T-helper 22 cell (primary cell): ENCODE measurements at regions not wholly inside any gene's neighbourhood (a gene's known extent, or its start where the extent isn't known, plus 50 kb on each side); places are given as distances from the start of the nearest gene placed in this dataset.
"Not testable (repeated sequence)": the region's sequence is repeated elsewhere in the genome, so short reads cannot be mapped to it uniquely, and the experiment has no call there.

Experiments used
- DNase-seq: peaks from one replicate; pipeline ENCODE4 v3.0.0-alpha.2; 2020; ENCODE audit warnings: low read depth

DNA sequence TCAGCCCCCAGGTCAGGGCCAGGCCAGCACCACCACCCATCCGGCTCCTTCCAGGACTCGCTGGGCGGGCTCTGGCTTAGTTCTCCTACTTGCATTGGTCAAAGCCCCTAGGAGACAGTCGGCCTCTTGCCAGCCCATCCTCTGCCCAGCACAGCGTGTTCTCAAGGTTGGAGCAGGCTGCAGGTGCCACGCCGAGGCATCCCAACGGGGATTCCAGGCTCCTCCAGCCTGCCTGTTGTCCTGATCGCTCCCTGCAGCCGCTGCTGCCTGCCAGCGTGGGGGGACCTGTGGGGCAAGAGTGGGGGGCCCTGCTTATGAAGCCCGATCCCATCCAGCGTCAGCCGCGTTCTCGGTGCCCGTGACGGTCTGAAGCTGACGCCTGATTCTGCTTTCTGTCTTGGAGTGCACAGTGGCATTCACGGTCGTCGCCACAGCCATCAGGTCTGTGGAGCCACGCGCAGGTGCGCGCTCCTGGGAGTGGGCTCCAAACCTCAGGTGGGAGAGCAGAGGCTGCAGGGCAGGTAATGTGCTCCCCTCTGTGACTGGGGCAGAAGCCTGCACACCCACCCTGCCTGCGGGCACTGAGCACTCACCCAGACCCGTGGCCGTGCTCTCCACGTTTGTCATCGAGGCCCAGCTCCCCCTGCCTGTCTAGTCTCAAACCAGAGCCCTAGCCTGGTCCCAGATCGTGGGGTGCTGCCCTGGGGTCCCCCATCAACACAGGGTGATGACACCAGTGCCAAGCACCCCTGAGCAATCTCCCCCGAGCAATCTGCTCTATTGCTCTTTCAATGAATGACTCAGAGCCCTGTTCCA, 991.6 kb downstream of the BRD1 start:
- DNase-seq, result no peak

DNA sequence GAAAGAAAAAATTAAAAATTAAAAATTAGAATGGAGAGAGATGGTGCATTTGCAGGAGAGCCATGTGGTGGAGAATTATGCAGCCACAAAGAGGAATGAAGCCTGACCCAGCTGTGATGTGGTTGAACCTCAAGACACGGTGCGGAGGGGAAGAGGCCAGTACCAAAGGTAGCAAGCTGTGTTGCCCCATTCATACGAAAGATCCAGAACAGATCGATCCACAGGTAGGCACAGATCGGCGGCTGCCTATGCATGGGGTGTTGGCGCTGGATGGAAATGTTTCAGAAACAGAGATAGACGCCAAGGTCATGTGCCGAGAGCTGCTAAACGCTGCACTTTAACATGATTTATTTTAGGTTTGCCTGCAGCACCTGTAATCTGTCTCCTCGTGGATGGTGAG, 992.3 kb downstream of the BRD1 start:
- DNase-seq, result no peak

DNA sequence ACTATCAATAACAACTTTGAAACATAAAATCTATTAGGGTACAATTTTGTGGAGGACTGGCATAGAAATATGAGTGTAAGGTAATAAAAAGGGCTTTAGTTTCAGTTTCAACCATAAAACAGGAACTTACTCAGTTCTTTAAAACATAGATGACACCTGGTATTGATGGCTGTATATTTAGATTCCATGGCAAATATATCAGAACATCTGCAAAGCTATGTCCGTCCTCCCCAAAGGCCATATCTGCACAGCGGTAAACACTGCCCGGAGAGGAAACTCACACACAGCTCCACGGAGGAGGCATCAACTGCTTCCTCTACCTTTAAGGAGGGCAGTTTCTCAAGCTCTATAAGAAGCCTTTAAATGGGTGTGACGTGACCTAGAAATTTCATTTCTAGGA, 993.3 kb downstream of the BRD1 start:
- DNase-seq, result no peak

DNA sequence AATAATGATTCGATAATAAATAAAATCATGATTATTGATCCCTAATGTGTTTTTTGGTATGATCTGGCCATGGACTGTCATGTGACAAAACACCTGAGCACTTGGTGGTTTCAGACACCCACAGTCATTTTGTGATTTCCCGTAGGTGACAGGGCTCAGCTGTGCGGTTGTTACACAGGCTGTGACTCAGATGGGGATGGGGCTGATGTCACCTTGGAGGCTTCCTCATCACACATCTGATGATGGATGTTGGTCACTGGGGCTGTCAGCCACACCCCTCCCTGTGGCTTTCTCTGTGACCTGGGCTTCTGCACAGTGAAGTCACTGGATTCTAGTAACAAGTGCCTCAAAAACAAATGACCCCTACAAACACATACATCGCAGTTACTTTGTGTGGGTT, 995.1 kb downstream of the BRD1 start:
- DNase-seq, result no peak

DNA sequence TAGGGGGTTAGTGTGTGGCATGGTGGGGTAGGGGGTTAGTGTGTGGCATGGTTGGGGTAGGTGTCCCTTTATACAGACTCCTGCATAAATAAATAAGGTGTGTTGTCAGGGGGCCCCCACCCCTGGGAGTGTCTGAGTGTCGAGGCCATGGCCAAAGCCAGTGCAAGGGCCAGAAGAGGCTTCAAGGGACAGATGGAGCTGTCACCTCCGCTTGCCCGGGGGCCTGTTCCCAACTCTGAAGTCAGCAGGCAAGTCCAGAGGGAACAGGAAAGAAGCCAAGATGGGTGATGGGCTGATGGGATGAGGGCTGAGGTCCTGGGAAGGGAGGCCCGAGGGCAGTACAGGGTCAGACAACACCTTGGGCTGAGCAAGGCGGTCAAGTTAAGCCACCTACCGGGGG, 997.8 kb downstream of the BRD1 start:
- DNase-seq, result no peak

DNA sequence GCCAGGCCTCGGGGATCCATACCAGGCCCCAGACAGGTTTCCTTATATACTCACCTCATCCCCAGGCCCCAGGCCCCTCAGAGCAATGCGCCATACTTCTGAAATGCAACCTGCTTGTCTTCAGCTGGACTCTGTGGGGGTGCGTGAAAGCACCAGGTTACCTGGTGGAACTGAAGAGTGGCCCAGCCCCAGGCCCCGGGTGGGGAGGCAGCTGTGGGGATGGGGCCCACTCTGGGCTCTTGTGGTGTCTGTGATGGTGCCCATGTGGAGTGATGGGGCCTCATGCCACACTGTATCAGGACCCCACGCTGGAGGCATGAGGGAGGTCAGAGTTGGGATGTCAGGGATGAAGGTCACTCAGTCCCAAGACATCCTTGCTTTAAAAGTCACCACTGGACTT, 999.0 kb downstream of the BRD1 start:
- DNase-seq, result no peak

DNA sequence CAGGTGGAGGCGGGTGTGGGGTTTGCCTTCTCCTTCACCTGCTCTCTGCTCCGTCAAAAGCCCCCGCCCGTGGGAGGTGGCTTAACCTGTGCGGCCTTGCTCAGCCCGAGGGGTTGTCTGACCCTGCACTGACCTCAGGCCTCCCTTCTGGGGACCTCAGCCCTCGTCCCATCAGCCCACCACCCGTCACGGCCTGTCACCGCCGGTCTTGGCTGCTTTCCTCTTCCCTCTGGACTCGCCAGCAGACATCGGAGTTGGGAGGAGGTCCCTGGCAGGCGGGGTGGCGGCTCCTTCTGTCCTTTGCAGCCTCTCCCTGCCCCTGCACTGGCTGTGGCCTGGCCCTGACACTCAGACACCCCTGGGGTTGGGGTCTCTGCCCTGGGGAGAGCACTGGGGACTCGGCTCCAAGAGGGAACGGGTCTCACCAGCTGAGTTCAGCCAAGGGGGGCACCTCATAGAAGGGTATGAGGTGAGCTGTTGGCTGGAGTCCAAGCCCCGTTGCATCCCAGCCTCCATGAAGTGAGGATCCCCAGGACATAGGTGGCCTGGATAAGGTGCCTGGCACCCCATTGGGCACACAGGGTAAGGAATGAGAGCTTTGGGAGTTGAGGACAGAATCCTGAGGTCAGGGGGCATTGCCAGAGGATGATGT, 999.6 kb downstream of the BRD1 start:
- no peak for DNase-seq

DNA sequence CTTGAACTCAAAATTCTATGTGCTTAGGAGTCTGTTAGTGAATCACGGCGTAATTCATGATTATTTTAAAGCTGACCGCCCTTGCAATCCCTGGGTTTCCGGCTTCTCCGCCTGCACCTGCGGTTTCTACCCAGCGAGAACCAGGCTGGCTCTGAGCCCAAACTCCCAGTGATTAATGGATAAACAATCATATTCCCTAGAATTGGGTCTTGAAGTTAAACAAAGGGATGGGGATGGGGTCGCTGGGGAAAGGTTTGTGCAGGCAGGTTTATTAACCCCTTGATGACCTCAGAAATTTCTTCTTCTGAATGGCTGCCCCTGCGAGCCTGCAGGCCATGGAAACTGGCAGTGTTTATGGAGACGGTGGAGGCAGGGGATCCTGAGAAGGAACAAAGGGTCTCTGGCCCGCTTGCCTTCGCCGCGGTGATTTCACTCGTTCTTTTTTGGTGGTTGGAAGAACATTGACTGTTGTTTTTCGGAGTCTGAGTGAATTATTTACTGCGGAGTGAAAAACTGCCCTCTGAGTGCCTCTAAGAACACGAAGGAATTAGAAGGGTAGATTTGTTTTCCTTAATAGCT, 1000.3 kb downstream of the BRD1 start:
- no peak for DNase-seq

DNA sequence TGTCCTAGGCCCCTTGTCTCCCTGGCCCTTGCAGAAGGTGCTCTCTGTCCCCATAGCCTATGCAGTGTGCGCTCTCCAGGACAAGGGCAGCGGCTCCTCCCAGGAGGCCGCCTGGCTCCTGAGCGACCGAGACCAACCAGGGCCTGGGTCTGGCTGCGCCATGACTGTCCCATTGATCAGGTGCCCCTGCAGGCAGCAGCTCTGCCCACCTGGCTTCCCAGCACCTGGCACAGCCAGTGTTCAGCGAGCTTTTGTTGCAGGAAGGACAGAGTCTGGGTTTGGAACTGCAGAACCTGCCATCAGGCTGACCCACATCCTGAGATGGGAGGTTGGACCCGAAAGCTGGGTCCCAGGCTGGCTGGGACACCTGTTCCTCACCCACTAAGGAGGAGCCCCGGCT, 1001.1 kb downstream of the BRD1 start:
- DNase-seq, result no peak

DNA sequence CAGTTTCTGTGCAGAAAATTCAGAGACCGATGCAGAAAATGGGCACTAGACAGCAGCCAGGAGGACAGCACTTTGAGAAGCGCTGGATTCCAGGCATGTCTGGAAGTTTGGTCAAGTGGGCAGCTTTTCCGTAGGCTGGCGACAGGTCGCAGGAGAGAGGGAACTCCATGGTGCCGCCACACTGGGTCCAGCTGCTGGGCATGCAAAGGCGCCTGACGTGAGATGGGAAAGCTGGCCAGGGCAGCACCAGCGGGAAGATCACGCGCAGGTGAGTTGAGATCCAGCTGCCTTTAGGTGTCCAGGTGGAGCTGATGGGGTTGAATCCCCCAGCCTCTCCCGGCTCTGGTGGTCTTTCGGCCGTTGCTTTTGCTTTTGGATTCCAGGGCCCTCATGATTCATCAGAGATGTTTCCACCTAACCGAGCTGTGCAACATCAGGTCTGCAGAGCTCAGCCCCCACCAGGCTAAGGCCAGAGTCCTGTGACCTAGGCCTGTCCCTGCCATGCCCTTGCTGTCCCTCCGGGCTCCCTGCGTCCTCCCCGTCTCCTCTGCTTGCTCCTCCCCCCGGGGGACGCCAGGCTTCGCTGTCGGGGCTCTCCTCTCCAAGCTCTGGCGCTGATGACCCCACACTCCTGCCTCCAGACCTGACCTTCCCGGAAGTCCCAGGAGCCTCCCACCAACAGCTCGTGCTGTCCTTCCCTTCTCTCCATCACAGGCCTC, 1001.7 kb downstream of the BRD1 start:
- DNase-seq, result no peak

DNA sequence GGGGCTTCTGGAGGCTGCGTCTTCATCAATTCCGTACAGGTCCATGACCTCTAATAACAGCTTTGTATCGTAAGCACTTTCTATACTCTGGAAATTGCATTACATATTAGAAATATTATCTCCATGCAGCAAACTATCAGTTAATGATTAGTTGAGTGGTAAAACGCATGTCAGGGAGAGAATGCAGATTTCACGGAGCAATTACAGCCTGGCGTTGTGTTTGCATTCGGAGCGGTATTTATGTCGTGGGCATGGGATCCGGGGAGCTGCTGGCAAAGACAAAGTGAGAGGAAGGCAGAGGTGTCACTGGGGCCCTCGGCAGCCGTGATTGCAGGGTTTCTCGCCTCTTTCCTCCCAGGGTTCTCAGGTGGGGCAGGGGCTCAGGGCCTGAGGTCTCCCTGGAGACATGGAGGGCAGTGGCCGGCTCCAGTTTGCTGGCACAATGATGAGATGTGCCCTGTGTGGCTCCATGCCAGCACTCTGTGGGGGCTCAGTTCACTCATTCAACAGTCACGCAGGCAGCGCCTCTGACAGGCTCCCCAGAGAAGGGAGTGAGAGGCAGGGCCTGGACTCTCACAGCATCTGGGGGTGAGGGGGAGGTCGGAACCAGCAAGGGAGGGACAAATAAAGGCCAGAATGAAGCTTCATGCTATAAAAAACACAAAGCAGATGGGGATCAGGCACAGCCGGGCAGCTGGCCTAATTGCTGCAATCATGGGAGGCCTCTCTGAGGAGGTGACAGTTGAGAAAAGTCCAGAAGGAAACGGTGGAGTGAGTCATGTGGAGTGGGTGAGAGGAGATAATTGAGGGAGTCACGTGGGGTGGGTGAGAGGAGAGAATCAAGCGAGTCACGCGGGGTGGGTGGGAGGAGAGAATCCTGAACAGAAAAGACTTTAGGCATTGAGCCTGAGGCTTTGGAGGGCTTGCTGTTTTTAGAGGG, 1002.7 kb downstream of the BRD1 start:
- no peak for DNase-seq

DNA sequence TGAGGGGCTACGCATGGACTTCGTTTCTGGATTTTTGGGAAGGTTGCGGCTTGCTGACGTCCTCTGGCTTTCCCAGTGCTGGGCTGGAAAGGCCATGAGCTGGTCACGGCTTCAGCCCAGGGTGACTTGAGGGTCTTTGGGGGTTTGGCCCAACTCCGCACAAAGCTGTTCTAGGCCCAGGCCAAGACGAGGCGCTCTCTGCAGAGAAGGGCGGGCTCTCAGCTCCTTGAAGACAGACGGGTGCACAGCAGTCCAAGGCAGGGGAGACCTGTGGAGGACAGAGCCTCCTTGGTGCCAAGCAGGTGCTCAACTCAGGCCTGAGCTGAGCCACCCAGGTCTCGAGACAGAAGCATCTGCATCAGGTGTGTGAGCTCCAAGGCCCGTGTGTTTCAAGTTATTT, 1003.7 kb downstream of the BRD1 start:
- no peak for DNase-seq

DNA sequence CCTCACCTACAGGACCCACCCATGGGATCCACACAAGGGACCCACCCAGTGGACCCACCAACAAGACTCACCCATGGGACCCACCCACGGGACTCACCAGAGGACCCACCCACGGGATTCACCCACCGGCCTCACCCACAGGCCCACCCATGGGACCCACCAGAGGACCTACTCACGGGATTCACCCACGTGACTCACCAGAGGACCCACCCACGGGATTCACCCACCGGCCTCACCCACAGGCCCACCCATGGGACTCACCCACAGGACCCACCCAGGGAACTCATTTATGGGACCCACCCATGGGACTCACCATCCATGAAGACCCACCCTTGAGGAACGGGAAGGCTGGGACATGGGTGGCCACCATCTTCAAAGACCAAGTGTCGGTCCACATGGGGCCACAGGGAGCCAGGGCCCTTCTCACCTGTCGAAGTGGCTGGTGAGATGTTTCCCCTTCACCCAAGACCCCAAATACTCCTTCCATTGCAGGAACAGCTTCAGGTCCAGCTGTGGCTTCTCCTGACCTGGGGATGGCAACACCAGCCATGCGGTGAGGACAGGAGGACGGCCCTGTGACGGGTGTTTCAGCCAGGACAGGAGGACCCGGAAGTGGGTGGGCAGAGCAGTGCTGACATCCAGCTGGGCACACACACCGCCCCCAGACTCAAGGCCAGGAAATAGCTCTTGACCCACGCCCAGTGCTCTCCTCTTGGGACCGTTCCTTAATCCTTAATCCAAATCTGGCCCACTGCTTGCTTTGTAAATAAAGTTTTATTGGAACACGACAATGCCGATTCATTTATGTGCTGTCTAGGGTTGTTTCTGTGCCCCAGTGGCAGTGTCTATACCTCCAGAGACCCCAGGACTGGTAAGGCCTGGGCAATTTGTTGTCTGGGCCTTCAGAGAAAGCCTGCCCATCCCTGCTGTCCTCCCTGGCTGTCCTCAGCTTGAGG, 1005.1 kb downstream of the BRD1 start:
- DNase-seq, result no peak

DNA sequence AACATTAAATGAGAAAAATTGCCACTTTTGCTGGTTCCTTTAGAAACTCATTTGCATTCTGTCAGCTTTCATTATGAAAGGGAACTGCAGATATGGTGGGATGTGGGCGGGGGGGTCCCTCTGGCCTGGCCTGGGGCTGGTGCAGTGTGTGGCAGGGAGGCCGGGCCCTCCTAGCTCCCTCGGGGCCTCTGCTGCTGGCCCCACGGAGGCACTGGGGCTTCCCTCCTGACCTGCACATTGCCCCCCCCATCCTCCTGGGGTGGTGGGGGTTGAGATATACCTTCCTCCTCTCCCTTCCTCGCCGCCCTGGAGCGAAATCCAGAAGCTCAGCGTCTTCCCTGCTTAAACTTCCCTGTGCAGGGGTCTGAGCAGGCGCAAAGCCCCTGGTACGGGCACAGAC, 1005.9 kb downstream of the BRD1 start:
- no peak for DNase-seq

DNA sequence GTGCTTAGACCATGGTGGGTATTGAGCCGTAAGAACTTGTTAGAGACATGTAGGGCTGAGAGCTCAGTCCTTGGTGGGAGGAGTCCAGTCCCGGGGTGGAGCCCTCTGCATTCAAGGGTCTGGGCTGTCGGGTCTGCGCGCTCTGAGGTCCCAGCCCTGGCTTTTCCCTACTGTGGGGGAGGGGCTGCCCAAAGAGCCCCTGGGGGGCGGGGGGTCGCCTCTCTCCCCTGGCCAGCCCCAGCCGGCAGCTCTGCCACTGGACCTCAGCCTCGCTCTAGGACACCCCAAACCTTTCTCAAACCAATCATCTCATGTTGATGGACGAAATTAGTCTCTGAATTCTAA, 1006.4 kb downstream of the BRD1 start:
- no peak for DNase-seq

DNA sequence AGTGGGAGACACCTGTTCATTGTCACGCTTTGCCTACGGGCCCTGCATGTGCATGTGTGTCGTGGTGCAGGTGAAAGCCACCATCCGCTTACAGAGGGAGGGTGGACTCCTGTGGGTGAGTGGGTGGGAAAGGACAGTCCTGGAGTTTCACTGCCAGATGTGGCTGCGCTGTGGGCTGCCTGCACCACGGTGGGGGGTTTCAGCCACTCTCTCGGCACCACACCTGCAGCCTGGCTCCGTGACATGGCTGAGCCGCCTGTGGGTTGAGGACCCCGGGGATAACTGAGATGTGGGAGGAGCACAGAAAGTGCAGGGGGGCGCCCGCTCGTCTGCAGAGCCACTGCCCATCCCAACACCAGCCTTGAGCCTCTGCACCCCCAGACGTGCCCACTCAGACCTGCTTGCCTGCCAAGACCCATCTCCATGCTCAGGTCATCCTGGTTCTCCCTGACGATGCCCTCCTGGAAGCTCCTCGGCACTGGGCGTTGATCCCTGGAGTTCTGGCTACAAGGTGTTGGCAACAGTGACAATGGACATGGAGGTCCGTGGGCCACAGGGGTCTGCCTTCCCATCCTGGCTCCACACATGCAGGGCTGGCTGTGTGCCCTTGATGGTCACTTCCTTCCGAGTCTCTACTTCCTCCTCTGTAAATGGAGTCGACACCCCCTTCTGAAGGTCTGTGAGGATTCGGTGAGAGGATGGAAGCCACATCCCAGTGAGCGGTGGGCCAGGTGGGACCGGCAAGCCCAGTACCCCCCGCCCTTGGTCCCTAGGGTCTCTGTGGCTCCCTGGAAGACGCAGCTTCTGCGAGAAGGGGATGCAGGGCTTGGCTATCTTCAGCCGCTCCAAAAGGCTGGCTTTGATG, 1007.0 kb downstream of the BRD1 start:
- no peak for DNase-seq

DNA sequence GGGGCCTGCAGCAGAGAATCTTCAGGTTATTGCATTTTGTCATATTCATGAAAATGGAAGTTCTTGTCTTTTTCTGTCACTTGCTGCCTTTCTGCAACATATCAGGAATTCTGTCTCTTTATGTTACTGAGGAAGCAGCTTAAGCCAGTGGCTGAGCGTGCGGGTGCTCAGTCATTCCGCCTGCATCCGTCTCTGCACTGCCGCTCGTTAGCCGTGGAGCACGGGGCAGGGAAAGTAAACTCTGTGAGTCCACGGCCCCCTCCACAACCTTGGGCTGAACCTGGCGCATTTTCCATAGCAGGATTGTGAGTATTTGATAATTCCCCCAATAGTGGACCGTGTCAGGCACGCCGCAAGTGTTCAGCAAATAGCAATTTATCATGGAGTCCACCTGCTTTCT, 1007.7 kb downstream of the BRD1 start:
- no peak for DNase-seq

DNA sequence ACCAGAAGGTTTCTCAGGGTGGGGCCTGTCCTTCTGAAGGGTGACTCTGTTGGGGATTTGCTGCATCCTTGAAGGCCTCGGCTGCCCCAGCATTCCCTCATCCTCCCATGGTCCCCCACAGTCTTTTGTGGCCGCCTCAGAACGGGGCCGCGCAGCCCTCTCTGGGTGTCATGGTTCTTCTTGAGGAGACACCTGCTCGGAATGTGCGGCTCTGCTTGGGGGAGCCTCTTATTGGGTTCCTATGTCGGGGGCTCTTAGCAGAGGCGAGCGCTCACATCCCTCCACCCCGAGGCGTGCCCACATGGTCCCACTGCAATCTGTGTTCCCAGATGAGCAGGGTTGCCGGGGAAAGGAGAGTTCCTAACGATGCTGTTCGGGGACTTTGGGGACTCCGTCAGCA, 1008.4 kb downstream of the BRD1 start:
- no peak for DNase-seq

DNA sequence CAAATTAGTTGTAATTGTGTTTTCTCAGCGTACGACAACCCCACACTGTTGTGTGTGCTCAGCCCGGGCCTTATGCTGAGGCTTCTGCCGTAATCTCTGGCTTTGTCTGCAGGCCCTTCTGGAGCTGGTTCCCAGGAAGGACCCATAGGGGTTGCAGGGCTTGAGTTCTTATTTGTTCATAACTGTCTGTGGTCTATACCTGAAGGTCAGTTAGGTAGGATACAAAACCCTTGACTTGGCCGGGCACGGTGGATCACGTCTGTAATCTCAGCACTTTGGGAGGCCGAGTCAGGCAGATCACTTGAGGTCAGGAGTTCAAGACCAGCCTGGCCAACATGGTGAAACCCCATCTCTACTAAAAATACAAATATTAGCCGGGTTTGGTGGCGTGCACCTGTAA, 1010.2 kb downstream of the BRD1 start:
- not testable (repeated sequence) for DNase-seq

DNA sequence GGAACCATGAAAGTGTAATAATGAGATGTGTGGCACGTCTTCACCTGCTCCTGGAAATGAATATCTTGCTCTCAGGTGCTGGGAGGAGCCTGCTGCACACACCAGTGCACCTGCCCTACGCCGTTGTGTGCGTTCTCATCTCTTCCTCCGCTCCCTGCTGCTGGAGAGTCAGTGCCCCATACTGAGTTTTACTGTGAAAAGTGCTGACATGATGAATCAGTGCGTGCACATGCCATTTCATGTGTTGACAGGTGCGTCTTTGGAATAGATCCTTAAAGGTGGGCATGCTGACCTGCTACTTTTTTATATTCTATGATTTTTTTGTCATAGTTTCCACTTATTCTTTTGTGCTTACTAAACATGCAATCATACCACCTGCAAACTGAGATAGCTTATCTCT, 1015.8 kb downstream of the BRD1 start:
- no peak for DNase-seq
